GM12878 (cell line): ENCODE measurements at regions not wholly inside any gene's neighbourhood (a gene's known extent, or its start where the extent isn't known, plus 50 kb on each side); places are given as distances from the start of the nearest gene placed in this dataset.

Experiments
- ATAC-seq: fragments of 200-7000 bp; cut with Tn5 transposase; 3 replicates; pipeline ENCODE4 v1.9.1; 2020; ENCODE audit warnings: mild to moderate bottlenecking, moderate library complexity
- BruUV-seq: library from RNA; stranded (reverse); fragments of 400-500 nt; replicated peaks from 2 replicates; lab custom pipeline; 2021; lab: Mats Ljungman, UMichigan
- CTCF ChIA-PET: fragments of 300-600 bp; sonication (Branson Sonifier 250); formaldehyde crosslinking; extraction: SDS; loops from one replicate; lab custom pipeline; 2021; ENCODE audit warnings: inconsistent platforms; lab: Yijun Ruan, JAX
- POLR2A ChIA-PET: fragments of 350-600 bp; formaldehyde crosslinking; extraction: SDS; loops from one replicate; lab custom pipeline; 2021; ENCODE audit warnings: inconsistent platforms; lab: Charles Lee
- RAD21 ChIA-PET: fragments of 300-600 bp; sonication (Branson Sonifier 250); formaldehyde crosslinking; loops from one replicate; lab custom pipeline; 2023; ENCODE audit warnings: antibody characterized with exemption; ENCODE audit not compliant: unreplicated experiment; lab: Charles Lee
- SMC1A ChIA-PET: fragments of 300-600 bp; sonication (Branson Sonifier 250); formaldehyde crosslinking; loops from one replicate; lab custom pipeline; 2023; ENCODE audit not compliant: unreplicated experiment, uncharacterized antibody; lab: Charles Lee
- DNase-seq: peaks from one replicate; pipeline ENCODE4 v3.0.0-alpha.2; 2011; ENCODE audit warnings: low read depth, low spot score
- FAIRE-seq: peaks from 3 replicates; lab custom pipeline; 2011; peaks lifted over from hg19 to GRCh38; lab: Jason Lieb, UNC
- H2AFZ ChIP-seq: 2 replicates; pipeline ENCODE4 v1.6.0; 2011; ENCODE audit warnings: low read depth, low read length, control low read depth; ENCODE audit not compliant: control insufficient read depth
- H3K27ac ChIP-seq: 2 replicates; pipeline ENCODE4 v1.5.1; 2011; ENCODE audit warnings: control low read depth; ENCODE audit not compliant: control insufficient read depth, insufficient read depth
- H3K27me3 ChIP-seq, 2 experiments: replicated peaks in 1 of 2; 2 replicates each; pipeline versions ENCODE4 v1.6.0 to v1.6.1; 2011; ENCODE audit warnings: low read length in 1 of 2; ENCODE audit not compliant: control insufficient read depth in 2 of 2, insufficient read depth in 2 of 2
- H3K36me3 ChIP-seq, 2 experiments: 2 replicates each; pipeline ENCODE4 v1.5.1; 2011; ENCODE audit warnings: low read length in 1 of 2; ENCODE audit not compliant: control insufficient read depth in 2 of 2, insufficient read depth in 2 of 2
- H3K4me1 ChIP-seq: 2 replicates; pipeline ENCODE4 v1.6.1; 2011; ENCODE audit warnings: mild to moderate bottlenecking, low read length, moderate library complexity, mixed read lengths; ENCODE audit not compliant: control insufficient read depth, insufficient read depth
- H3K4me2 ChIP-seq: 2 replicates; pipeline ENCODE4 v1.6.0; 2011; ENCODE audit warnings: control low read depth; ENCODE audit not compliant: control insufficient read depth, insufficient read depth
- H3K4me3 ChIP-seq: fragments of 200-600 bp; sonication (generic); 2 replicates; pipeline ENCODE4 v1.5.1; 2016
- H3K79me2 ChIP-seq: 2 replicates; pipeline ENCODE4 v1.6.0; 2011; ENCODE audit warnings: low read length; ENCODE audit not compliant: control insufficient read depth, insufficient read depth
- H3K9ac ChIP-seq: 2 replicates; pipeline ENCODE4 v1.8.0; 2011; ENCODE audit warnings: low read length, control low read depth, mixed read lengths; ENCODE audit not compliant: control insufficient read depth, insufficient read depth
- H3K9me3 ChIP-seq: replicated peaks from 3 replicates; pipeline ENCODE4 v1.5.1; 2011; ENCODE audit warnings: mild to moderate bottlenecking, low read length; ENCODE audit not compliant: control insufficient read depth, insufficient read depth
- H4K20me1 ChIP-seq: 2 replicates; pipeline ENCODE4 v1.6.0; 2011; ENCODE audit not compliant: control insufficient read depth, insufficient read depth
- CBX3 ChIP-seq: fragments of 200-600 bp; sonication (generic); IDR thresholded peaks from 2 replicates; pipeline ENCODE4 v1.6.1; 2016; ENCODE audit warnings: low read depth, borderline replicate concordance
- HCFC1 ChIP-seq: fragments of 150-350 bp; IDR thresholded peaks from 2 replicates; pipeline ENCODE4 v1.6.1; 2014; ENCODE audit warnings: low read length
- PAX5 ChIP-seq: IDR thresholded peaks from 2 replicates; pipeline ENCODE4 v1.6.1; 2011; ENCODE audit warnings: low read depth, low read length, borderline replicate concordance
- SPI1 ChIP-seq: IDR thresholded peaks from 2 replicates; pipeline ENCODE4 v1.6.1; 2011; ENCODE audit warnings: low read depth, mild to moderate bottlenecking, low read length, moderate library complexity, borderline replicate concordance; ENCODE audit not compliant: insufficient read depth
- STAT1 ChIP-seq: fragments of 450-650 bp; conservative IDR thresholded peaks from 2 replicates; pipeline ENCODE4 v1.6.1; 2014; ENCODE audit warnings: antibody characterized with exemption, mild to moderate bottlenecking
- SUPT20H ChIP-seq: IDR thresholded peaks from 2 replicates; pipeline ENCODE4 v1.6.1; 2011; ENCODE audit warnings: low read depth, mild to moderate bottlenecking, low read length, moderate library complexity, borderline replicate concordance; ENCODE audit not compliant: control insufficient read depth
- YY1 ChIP-seq: IDR thresholded peaks from 2 replicates; pipeline ENCODE4 v1.6.1; 2011; ENCODE audit warnings: low read depth, mild to moderate bottlenecking, low read length
- WGBS: methylation state at CpG from one replicate; pipeline ENCODE4 v1.1.6; 2016; ENCODE audit warnings: low lambda C conversion rate; ENCODE audit not compliant: insufficient replicate concordance, insufficient coverage; ENCODE audit errors: missing lambda C conversion rate; 5-methylcytosine and 5-hydroxymethylcytosine counted together
- in situ Hi-C: fragments of 300-500 bp; cut with MboI; formaldehyde crosslinking; loops from 9 replicates; pipeline ENCODE4 v1.14.3; 2018; ENCODE audit warnings: mixed read lengths
- intact Hi-C: fragments of 100-400 bp; cut with micrococcal nuclease; formaldehyde crosslinking; loops from one replicate; pipeline ENCODE4 v1.14.2; 2022; ENCODE audit not compliant: unreplicated experiment
- TF ChIP-seq, protein P1 (sequence below): fragments of 450-650 bp; IDR thresholded peaks from 2 replicates; pipeline ENCODE4 v1.6.1; 2016; ENCODE audit warnings: mild to moderate bottlenecking
- TF ChIP-seq, protein P2 (sequence below): fragments of 450-650 bp; IDR thresholded peaks from 2 replicates; pipeline ENCODE4 v1.6.1; 2017; ENCODE audit warnings: mild to moderate bottlenecking, moderate library complexity
- TF ChIP-seq, protein P3 (sequence below): fragments of 450-650 bp; IDR thresholded peaks from 2 replicates; pipeline ENCODE4 v1.6.1; 2016; ENCODE audit warnings: mild to moderate bottlenecking, moderate library complexity, borderline replicate concordance
- TF ChIP-seq, protein P4 (sequence below): fragments of 450-650 bp; IDR thresholded peaks from 2 replicates; pipeline ENCODE4 v1.6.1; 2014; ENCODE audit warnings: mild to moderate bottlenecking

DNA sequence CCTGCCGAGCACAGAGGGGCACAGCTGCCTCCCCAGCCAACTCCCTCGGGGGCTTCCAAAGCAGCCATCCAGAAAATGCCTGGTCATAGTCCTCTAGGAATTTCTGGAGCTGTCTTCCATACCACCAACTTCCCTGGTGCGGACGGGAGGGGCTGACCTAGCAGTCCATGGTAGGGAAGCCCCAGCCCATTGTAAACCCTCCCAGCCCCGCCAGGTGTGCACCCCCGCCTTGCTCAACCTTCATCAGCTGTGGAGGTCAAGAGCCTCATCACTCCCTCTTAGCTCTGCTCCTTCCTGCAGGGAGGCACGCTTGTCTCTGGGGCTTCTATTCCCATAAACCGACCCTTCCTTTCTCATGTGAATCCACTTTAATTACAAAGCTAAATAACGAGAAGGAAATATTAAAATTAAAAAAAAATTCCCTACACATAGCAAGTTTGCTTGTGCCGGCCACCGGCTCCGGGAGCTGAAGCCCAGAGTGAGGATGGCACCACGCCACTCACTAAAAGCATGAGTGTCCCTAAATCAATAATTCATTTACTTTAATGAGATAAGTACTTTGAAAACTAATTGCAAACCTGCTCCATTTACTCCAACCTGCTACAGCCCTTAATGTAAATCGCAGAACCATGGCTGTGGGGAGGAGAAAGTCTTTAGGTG lies 181.4 kb downstream of the ENGASE start (continued):
- TF ChIP-seq, protein P1, sequence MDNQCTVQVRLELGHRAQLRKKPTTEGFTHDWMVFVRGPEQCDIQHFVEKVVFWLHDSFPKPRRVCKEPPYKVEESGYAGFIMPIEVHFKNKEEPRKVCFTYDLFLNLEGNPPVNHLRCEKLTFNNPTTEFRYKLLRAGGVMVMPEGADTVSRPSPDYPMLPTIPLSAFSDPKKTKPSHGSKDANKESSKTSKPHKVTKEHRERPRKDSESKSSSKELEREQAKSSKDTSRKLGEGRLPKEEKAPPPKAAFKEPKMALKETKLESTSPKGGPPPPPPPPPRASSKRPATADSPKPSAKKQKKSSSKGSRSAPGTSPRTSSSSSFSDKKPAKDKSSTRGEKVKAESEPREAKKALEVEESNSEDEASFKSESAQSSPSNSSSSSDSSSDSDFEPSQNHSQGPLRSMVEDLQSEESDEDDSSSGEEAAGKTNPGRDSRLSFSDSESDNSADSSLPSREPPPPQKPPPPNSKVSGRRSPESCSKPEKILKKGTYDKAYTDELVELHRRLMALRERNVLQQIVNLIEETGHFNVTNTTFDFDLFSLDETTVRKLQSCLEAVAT, result no peak
- TF ChIP-seq SPI1 (no peak), HCFC1 (no peak), PAX5 (no peak), YY1 (no peak)
- TF ChIP-seq, all 136 proteins: peak for 0

DNA sequence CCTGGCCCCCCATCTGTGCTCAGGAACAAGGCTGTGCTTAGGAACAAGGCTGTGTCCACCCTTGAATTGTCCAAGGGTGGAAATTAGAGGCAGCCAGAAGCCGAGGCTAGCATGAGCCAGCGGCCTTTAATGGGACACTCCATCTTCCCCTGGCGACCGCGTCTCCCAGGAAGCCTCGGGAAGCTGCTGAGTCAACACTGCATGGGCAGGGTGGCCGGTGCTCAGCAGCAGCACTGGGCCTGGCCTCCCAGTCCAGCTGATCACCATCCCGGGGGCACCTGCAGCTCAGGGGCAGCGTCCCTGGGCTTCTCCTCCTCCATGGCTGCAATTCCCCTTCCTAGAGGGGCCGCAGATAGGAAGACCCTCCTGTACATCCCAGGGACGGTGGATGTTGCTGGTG lies 180.8 kb downstream of the ENGASE start:
- Histone ChIP-seq H2AFZ (no peak overlapping the region), H3K9me3 (no peaks in the 10 kb centered on the region), H3K27ac (no peak overlapping the region), H3K27me3 (peaks cover 2 to 8% of the 10 kb centered on the region in 2 experiments; a peak in 3 of 4 replicates), H3K9ac (no peak overlapping the region), H4K20me1 (no peaks in the 10 kb centered on the region), H3K36me3 (no peaks in the 10 kb centered on the region), H3K4me2 (no peak overlapping the region), H3K79me2 (no peaks in the 10 kb centered on the region), H3K4me3 (no peak overlapping the region), H3K4me1 (no peaks in the 10 kb centered on the region)
- ChIA-PET CTCF (no interaction called here), SMC1A (no interaction called here), RAD21 (no interaction called here), POLR2A (no interaction called here)
- no TSS peak for BruUV-seq
- intact Hi-C loops (no loop called here), in situ Hi-C loops (no loop called here)
- ATAC-seq, result no peak
- WGBS, result 38% methylated on average over 11 of the region's 11 CpGs
- no peak for DNase-seq
- FAIRE-seq, result no peak
- TF ChIP-seq, protein P2, sequence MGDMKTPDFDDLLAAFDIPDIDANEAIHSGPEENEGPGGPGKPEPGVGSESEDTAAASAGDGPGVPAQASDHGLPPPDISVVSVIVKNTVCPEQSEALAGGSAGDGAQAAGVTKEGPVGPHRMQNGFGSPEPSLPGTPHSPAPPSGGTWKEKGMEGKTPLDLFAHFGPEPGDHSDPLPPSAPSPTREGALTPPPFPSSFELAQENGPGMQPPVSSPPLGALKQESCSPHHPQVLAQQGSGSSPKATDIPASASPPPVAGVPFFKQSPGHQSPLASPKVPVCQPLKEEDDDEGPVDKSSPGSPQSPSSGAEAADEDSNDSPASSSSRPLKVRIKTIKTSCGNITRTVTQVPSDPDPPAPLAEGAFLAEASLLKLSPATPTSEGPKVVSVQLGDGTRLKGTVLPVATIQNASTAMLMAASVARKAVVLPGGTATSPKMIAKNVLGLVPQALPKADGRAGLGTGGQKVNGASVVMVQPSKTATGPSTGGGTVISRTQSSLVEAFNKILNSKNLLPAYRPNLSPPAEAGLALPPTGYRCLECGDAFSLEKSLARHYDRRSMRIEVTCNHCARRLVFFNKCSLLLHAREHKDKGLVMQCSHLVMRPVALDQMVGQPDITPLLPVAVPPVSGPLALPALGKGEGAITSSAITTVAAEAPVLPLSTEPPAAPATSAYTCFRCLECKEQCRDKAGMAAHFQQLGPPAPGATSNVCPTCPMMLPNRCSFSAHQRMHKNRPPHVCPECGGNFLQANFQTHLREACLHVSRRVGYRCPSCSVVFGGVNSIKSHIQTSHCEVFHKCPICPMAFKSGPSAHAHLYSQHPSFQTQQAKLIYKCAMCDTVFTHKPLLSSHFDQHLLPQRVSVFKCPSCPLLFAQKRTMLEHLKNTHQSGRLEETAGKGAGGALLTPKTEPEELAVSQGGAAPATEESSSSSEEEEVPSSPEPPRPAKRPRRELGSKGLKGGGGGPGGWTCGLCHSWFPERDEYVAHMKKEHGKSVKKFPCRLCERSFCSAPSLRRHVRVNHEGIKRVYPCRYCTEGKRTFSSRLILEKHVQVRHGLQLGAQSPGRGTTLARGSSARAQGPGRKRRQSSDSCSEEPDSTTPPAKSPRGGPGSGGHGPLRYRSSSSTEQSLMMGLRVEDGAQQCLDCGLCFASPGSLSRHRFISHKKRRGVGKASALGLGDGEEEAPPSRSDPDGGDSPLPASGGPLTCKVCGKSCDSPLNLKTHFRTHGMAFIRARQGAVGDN, result no peak
- TF ChIP-seq STAT1 (no peak), CBX3 (no peak), SUPT20H (no peak)
- TF ChIP-seq, protein P3, sequence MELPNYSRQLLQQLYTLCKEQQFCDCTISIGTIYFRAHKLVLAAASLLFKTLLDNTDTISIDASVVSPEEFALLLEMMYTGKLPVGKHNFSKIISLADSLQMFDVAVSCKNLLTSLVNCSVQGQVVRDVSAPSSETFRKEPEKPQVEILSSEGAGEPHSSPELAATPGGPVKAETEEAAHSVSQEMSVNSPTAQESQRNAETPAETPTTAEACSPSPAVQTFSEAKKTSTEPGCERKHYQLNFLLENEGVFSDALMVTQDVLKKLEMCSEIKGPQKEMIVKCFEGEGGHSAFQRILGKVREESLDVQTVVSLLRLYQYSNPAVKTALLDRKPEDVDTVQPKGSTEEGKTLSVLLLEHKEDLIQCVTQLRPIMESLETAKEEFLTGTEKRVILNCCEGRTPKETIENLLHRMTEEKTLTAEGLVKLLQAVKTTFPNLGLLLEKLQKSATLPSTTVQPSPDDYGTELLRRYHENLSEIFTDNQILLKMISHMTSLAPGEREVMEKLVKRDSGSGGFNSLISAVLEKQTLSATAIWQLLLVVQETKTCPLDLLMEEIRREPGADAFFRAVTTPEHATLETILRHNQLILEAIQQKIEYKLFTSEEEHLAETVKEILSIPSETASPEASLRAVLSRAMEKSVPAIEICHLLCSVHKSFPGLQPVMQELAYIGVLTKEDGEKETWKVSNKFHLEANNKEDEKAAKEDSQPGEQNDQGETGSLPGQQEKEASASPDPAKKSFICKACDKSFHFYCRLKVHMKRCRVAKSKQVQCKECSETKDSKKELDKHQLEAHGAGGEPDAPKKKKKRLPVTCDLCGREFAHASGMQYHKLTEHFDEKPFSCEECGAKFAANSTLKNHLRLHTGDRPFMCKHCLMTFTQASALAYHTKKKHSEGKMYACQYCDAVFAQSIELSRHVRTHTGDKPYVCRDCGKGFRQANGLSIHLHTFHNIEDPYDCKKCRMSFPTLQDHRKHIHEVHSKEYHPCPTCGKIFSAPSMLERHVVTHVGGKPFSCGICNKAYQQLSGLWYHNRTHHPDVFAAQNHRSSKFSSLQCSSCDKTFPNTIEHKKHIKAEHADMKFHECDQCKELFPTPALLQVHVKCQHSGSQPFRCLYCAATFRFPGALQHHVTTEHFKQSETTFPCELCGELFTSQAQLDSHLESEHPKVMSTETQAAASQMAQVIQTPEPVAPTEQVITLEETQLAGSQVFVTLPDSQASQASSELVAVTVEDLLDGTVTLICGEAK, result no peak
- TF ChIP-seq, protein P4, sequence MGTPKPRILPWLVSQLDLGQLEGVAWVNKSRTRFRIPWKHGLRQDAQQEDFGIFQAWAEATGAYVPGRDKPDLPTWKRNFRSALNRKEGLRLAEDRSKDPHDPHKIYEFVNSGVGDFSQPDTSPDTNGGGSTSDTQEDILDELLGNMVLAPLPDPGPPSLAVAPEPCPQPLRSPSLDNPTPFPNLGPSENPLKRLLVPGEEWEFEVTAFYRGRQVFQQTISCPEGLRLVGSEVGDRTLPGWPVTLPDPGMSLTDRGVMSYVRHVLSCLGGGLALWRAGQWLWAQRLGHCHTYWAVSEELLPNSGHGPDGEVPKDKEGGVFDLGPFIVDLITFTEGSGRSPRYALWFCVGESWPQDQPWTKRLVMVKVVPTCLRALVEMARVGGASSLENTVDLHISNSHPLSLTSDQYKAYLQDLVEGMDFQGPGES, result no peak
